ENCODE measurements at regions not wholly inside any gene's neighbourhood (a gene's known extent, or its start where the extent isn't known, plus 50 kb on each side); places are given as distances from the start of the nearest gene placed in this dataset.

GRCh38 chr13:31385540-31385939, 185.8 kb downstream of the B3GLCT start:
- TF ChIP-seq CTCF (conservative IDR thresholded peaks at IDR 0.05; ENCODE audit: low read length) (no peak), EZH2phosphoT487 (IDR thresholded peaks at IDR 0.05; ENCODE audit: borderline replicate concordance, low read depth, low read length) (no peak)
